Muscle layer of duodenum (tissue), 2 donors: ENCODE measurements at regions not wholly inside any gene's neighbourhood (a gene's known extent, or its start where the extent isn't known, plus 50 kb on each side); places are given as distances from the start of the nearest gene placed in this dataset.
"Not testable (repeated sequence)": the region's sequence is repeated elsewhere in the genome, so short reads cannot be mapped to it uniquely, and the experiment has no call there.

Source experiments
- H3K27ac ChIP-seq: one replicate; pipeline ENCODE4 v1.7.0; 2013; ENCODE audit warnings: mild to moderate bottlenecking, low read length
- H3K27me3 ChIP-seq: one replicate; pipeline ENCODE4 v1.7.0; 2013; ENCODE audit warnings: low read depth, mild to moderate bottlenecking, control low read depth, low read length
- H3K36me3 ChIP-seq, 2 donors: one replicate each; pipeline ENCODE4 v1.7.0; 2013; ENCODE audit warnings: low read length in 2 of 2, control low read depth in 1 of 2, mild to moderate bottlenecking in 1 of 2; ENCODE audit not compliant: insufficient read depth in 2 of 2, control insufficient read depth in 1 of 2
- H3K4me1 ChIP-seq, 2 donors: one replicate each; pipeline ENCODE4 v1.7.0; 2013; ENCODE audit warnings: low read length in 2 of 2, mild to moderate bottlenecking in 2 of 2, control low read depth in 1 of 2, moderate library complexity in 1 of 2; ENCODE audit not compliant: insufficient read depth in 2 of 2, control insufficient read depth in 1 of 2
- H3K4me3 ChIP-seq, 2 donors: one replicate each; pipeline ENCODE4 v1.7.0; 2013; ENCODE audit warnings: low read length in 2 of 2, low read depth in 1 of 2, mild to moderate bottlenecking in 1 of 2
- H3K9me3 ChIP-seq, 2 donors: one replicate each; pipeline ENCODE4 v1.7.0; 2013; ENCODE audit warnings: low read length in 2 of 2, control low read depth in 1 of 2, mild to moderate bottlenecking in 1 of 2; ENCODE audit not compliant: control insufficient read depth in 1 of 2
- donor health status: healthy.

GRCh38 chr10:28186887-28187578 lies 115.8 kb downstream of the MPP7 start:
- peaks cover 0 to 3% of the 10 kb centered on the region in 2 donors for H3K4me1 ChIP-seq
- H3K4me3 ChIP-seq: no peak overlapping the region
- H3K36me3 ChIP-seq: no peaks in the 10 kb centered on the region
- H3K27ac ChIP-seq: no peak overlapping the region
- H3K27me3 ChIP-seq: no peaks in the 10 kb centered on the region
- no peaks in the 10 kb centered on the region for H3K9me3 ChIP-seq

GRCh38 chr10:28186461-28186860 lies 116.4 kb downstream of the MPP7 start:
- no peak overlapping the region for H3K27ac ChIP-seq
- H3K9me3 ChIP-seq: no peaks in the 10 kb centered on the region
- H3K4me3 ChIP-seq: no peak overlapping the region
- H3K4me1 ChIP-seq: peaks cover 0 to 8% of the 10 kb centered on the region in 2 donors
- no peaks in the 10 kb centered on the region for H3K27me3 ChIP-seq
- H3K36me3 ChIP-seq: no peaks in the 10 kb centered on the region

- Histone ChIP-seq H3K27ac (no peak overlapping the region), H3K9me3 (no peaks in the 10 kb centered on the region), H3K4me1 (peaks cover 0 to 10% of the 10 kb centered on the region in 2 donors), H3K4me3 (no peak overlapping the region), H3K27me3 (no peaks in the 10 kb centered on the region), H3K36me3 (no peaks in the 10 kb centered on the region)
Observed at GRCh38 chr10:28184810-28185209, 118.1 kb downstream of the MPP7 start.

- H3K27ac ChIP-seq: no peak overlapping the region
Observed at GRCh38 chr10:28181478-28182096, 121.3 kb downstream of the MPP7 start.

GRCh38 chr10:28180654-28181053 lies 122.2 kb downstream of the MPP7 start:
- H3K4me3 ChIP-seq: no peak overlapping the region

More at GRCh38 chr10:28181478-28182096, 121.3 kb downstream of the MPP7 start:
- Histone ChIP-seq H3K4me3 (no peak overlapping the region), H3K9me3 (no peaks in the 10 kb centered on the region), H3K4me1 (peaks cover 6 to 10% of the 10 kb centered on the region in 2 donors), H3K36me3 (no peaks in the 10 kb centered on the region), H3K27me3 (no peaks in the 10 kb centered on the region)

GRCh38 chr10:28179743-28180099 lies 123.1 kb downstream of the MPP7 start:
- Histone ChIP-seq H3K4me3 (no peak overlapping the region), H3K4me1 (peaks cover 6 to 10% of the 10 kb centered on the region in 2 donors), H3K9me3 (no peaks in the 10 kb centered on the region), H3K36me3 (no peaks in the 10 kb centered on the region), H3K27ac (no peak overlapping the region), H3K27me3 (no peaks in the 10 kb centered on the region)

More at GRCh38 chr10:28180654-28181053, 122.2 kb downstream of the MPP7 start:
- Histone ChIP-seq H3K27ac (no peak overlapping the region), H3K9me3 (no peaks in the 10 kb centered on the region), H3K27me3 (no peaks in the 10 kb centered on the region), H3K36me3 (no peaks in the 10 kb centered on the region), H3K4me1 (peaks cover 6 to 10% of the 10 kb centered on the region in 2 donors)

GRCh38 chr10:28179006-28179742 lies 123.7 kb downstream of the MPP7 start:
- Histone ChIP-seq H3K27ac (peak overlapping the region; percentile 60), H3K36me3 (no peaks in the 10 kb centered on the region), H3K27me3 (no peaks in the 10 kb centered on the region), H3K9me3 (no peaks in the 10 kb centered on the region), H3K4me1 (peaks cover 6 to 10% of the 10 kb centered on the region in 2 donors), H3K4me3 (peak overlapping the region in 1 of 2 donors; percentile 31)

GRCh38 chr10:28177944-28178637 lies 124.8 kb downstream of the MPP7 start:
- H3K4me1 ChIP-seq: peaks cover 6 to 10% of the 10 kb centered on the region in 2 donors
- H3K27me3 ChIP-seq: no peaks in the 10 kb centered on the region
- H3K27ac ChIP-seq: peak overlapping the region; percentile 60
- H3K9me3 ChIP-seq: no peaks in the 10 kb centered on the region
- no peaks in the 10 kb centered on the region for H3K36me3 ChIP-seq
- H3K4me3 ChIP-seq: peak overlapping the region; percentile 30 to 59

GRCh38 chr10:28176498-28176897 lies 126.4 kb downstream of the MPP7 start:
- not testable (repeated sequence) for H3K27me3 ChIP-seq, H3K36me3 ChIP-seq, H3K4me3 ChIP-seq, H3K9me3 ChIP-seq, H3K27ac ChIP-seq
- peaks cover 7 to 14% of the 10 kb centered on the region in 2 donors for H3K4me1 ChIP-seq

- no peaks in the 10 kb centered on the region for H3K36me3 ChIP-seq
- H3K27me3 ChIP-seq: no peaks in the 10 kb centered on the region
- H3K4me1 ChIP-seq: peaks cover 8 to 12% of the 10 kb centered on the region in 2 donors
- H3K4me3 ChIP-seq: no peak overlapping the region
- no peaks in the 10 kb centered on the region for H3K9me3 ChIP-seq
- no peak overlapping the region for H3K27ac ChIP-seq
Observed at GRCh38 chr10:28172223-28172610, 130.6 kb downstream of the MPP7 start.
